NCI-H510A treated with DMSO at 0.1 percent for 48 hours (cell line): ENCODE measurements at regions not wholly inside any gene's neighbourhood (a gene's known extent, or its start where the extent isn't known, plus 50 kb on each side); places are given as distances from the start of the nearest gene placed in this dataset.
"Not testable (repeated sequence)": the region's sequence is repeated elsewhere in the genome, so short reads cannot be mapped to it uniquely, and the experiment has no call there.

ENCODE experiments used
- DNase-seq: peaks from one replicate; lab custom pipeline; 2025; lab: John Stamatoyannopoulos, UW

GRCh38 chr4:170589597-170590191, 499.9 kb upstream of the AADAT start:
- DNase-seq, result peak; percentile 9

DNA sequence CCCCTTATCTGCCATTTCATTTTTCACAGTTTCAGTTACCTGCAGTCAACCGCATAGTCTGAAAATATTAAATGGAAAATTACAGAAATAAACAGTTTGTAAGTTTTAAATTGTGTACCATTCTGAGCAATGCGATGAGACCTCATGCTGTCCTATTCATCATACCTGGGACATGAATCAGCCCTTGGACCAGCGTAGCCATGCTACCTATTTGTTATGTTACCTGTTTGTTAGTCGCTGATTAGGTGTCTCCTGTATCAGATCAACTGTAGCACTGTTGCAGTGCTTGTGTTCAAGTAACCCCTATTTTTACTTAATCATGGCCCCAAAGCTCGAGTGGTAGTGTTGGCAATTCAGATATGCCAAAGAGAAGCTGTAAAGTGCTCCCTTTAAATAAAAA, 492.2 kb upstream of the AADAT start:
- no peak for DNase-seq

DNA sequence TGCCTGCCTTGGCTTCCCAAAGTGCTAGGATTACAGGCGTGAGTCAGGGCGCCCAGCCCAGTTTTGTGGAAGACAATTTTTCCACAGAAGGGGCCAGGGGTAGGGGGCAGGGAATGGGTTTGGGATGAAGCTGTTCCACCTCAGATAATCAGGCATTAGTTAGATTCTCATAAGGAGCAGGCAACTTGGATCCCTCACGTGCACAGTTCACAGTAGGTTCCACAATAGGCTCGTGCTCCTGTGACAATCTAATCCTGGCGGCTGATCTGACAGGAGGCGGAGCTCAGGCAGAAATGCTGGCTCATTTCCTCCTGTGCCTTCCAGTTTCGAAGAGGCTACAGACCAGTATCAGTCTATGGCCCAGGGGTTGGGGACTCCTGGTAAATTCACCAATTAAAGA, 491.6 kb upstream of the AADAT start:
- no peak for DNase-seq

DNA sequence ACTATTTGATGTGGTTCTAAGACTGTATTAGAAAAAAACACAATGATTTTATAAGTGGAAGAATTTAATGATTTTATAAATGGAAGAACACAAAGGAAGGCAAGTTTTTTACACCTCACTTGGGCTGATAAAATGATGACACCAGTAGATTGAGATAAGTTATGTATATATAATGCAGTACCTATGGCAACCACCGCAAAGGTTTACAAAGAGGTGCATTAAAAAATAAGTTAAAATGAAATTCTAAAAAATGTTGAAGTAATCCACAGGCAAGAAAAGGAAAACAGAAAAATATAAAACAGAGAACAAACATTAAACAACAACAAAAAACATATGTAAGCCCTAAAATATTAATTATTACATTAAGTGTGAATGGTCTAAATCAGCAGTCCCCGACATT, 490.9 kb upstream of the AADAT start:
- no peak for DNase-seq

- no peak for DNase-seq
Measured at GRCh38 chr4:170538821-170539473, 449.2 kb upstream of the AADAT start.

DNA sequence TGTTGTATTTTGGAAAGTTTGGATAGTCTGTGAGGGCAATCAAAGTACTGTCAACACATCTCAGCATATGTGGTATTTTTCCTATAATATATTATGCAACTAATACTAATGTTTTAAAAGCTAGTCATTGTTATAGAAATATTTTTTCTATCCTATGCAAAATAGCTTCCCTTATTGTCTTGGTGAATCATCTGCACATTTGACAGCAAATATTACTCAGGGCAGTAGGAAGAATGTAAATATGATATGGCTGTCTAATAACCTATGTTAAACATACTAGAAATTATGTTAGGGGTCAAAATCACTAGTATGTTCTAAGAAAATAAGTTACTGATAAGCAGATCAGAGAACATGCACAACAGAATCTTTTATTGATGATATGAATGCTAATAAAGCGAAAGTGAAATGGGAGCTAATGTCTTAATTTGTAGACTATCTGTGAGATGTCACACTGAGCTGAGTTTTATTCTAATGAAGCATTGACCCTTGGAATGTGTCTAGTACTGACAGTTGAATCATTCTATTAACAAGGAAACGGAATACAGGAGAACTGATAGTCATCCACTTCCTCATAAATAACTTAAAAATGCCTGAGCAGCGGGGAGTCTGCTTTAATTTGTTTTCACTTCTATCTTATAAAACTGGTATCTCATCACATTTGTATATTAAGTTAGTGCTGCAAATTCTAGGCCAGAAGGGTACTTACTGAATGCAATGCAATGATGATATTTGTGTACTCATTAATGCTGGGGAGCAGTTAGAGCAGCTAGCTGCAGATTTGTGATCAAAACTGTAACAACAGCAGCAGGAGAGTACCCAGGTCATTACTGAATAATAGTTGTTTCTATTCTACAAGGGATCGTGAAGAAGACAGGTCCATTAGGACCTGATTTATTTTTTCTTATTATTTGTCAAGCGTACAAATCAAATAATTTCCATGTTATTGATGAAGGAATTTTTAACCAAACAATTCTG, 440.3 kb upstream of the AADAT start:
- no peak for DNase-seq

GRCh38 chr4:170526471-170526870, 436.7 kb upstream of the AADAT start:
- no peak for DNase-seq

DNA sequence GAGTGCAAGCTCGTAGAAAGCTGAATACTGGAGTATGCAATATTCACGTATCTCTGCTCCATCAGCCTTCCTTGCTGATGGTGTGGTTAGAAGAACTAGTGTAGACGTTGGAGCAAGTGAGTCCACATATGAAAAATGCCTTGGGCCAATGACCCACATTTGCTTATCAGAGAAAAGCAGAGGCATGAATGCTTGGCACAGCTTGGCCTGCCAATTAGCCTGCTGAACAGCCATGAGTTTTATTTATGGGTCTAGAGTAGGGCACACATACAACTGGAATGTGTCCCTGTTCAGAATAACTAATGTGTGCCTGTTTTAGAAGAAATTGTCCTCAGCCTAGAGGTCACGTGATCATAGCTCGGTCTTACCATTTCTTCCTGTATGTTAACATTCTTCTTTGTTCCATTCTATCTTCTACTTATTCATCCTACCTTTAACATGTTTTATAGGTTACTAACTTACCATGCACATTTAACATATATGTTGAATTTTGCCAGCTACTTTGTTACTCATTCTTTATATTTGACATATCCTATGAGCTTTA, 432.7 kb upstream of the AADAT start:
- no peak for DNase-seq

DNA sequence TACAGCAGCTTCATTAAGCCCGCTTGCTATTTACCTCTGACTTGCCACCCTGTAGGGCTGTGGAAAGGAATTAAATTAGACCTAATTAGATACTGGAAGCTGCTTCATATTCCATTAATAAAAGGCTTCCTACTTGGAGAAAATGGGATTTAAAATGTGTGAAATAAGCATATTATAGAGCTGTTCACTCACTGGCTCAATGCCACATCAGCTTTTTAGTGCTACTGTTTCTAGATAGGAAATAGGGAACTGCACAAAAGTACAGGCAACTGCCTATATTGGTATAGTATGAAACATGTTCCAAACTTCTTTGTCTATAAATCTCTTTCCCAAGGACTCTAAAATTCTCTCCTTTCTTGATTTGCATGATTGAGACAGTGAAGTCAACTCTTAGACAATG, 407.9 kb upstream of the AADAT start:
- DNase-seq, result no peak

DNA sequence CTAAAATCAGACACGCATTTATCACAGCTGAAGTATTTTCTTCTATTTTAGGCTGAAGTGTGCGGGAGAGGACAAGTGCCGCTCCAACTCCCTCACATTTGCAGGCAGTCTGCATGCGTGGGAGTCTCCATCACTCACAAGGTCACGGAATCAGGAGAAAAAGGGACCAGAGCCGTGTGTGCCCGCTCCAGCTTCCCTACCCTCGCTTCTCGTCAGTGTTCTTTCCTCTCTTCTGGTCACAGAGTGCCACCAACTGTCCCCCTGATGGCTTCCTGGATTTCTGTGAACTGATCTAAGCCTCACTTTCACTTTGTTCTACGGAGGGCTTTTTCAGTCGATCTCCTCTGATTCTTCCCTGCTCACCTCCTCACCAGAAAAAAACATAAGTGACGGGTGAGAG, 407.4 kb upstream of the AADAT start:
- DNase-seq, result peak; percentile 33

- DNase-seq, result no peak
Measured at GRCh38 chr4:170491981-170492380, 402.2 kb upstream of the AADAT start.

DNA sequence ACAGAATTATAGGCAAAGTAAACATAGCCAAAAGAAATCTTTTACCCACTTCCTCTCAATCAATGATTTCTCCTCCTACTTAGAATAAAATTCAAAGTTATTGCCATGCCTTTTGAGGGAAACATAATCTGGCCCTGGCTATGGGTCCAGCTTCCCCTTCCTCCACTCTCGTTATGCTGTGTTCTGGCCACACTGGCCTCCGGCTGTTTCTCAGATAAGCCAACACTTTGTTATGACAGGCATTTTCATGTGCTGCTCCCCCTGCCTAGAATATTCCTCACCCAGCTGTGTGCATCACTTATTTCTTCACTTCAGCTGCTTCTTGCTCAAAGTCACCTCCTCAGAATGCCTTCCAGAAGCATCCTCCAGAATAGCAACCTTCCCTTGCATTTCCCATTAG, 386.6 kb upstream of the AADAT start:
- DNase-seq, result no peak

- DNase-seq, result no peak
Measured at GRCh38 chr4:170465429-170465828, 375.7 kb upstream of the AADAT start.

DNA sequence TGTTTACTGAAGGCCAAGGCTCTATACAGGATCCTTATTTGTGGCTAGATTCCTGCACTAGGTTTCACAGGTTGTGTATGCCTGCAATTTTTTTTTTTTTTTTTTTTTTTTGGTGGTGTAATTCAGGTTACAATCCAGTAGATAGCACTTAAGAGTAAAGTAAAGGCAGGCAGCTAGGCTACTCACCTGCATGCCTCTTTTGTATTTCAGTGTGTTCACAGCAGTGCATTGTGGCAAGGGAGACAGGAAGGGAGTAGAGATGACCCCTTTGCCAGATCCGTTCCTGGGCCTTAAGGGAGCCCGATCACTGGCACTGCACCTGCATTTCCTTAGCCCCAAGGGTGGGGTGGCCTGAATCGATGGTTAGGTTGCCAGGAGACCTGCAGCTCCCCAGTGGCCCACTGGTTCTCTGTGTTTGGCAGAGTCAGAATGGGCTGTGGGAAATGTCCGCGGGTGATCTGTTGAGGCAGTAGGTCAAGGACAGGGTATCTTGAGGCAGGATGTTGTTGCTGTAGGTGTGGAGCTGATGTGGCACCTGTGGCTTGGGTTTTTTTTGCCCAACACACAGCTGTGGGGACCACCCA, 374.9 kb upstream of the AADAT start:
- no peak for DNase-seq

- DNase-seq, result no peak
Measured at GRCh38 chr4:170446782-170447181, 357.0 kb upstream of the AADAT start.

DNA sequence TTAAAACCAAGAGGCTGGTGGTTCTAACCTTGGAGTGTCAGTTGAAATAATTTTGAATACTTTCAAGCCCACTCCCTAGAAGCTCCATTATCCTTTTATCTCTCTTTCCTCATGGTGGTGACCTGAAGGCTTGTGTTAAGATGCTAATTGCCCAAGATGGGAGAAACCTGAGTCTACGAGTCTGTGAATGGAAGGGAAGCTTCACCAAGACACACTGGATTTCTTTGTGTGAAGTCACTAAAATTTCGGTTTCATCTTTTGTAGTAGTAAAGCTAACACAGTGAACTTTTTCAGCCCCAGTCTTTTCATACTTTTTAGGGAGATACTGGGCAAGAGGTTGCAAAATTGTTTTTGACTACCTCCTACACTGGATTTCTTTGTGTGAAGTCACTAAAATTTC, 351.4 kb upstream of the AADAT start:
- not testable (repeated sequence) for DNase-seq

DNA sequence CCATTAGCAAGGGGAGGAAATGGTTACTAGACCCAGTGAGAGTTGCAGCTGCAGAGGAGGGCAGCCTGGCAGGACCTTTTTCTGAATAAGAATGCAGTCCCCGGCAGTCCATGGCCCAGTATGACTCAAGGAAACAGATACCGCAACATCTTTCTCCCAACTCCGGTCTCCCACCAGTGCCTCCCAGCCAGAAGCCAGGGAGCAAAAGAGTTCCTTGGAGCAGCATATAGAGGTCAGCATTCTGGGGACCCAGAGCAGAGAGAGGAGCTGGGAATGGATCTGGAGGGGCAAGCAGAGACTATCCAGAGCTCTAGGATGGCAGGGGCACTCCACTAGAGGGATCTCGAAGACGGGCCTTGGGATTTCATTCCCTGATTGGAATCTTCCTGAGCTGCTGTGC, 339.2 kb upstream of the AADAT start:
- no peak for DNase-seq

DNA sequence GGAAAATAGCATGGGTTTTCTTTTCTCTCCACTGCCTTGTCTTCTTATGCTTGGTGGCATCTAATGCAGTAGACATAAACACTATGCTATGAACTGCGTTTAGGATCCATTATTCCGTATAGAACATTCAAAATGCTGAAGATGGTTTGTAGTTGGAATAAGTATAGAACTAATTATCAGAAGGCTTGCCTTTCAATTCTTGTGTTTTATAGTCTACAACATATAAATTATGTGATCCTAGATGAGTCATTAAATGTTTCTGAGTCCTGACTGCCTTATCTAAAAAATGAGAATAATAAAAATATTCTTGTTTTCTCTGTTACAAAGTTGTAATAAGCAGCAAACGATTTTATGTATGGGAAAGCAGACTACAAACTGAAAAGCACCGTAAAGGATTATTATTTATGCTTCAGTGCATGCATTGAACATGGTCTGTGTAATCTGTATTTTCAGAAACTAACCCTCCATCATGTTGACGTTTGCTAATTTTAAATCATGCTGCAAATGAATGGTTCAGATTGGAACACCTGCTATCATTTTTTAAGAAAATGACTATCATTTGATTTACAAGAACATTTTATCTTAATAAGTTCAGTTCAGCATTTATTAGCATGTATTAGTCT, 335.9 kb upstream of the AADAT start:
- no peak for DNase-seq

DNA sequence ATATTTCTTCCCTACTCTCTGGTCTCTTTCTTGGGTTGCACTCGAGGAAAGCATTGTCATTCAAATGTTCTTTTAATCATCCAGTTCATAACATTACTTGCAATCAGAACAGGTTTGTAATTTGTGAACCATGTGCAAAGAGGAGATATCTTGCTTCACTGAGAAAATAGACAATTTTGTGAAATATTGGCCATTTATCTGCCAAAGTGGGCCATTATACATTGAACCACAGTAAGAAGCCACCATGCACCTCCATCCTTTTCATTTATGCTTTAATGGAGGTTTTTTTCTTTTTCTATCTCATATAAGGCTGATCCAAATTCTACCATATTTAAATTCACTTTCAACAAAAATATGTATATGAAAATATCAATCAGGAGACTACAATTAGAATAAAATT, 335.3 kb upstream of the AADAT start:
- DNase-seq, result no peak

DNA sequence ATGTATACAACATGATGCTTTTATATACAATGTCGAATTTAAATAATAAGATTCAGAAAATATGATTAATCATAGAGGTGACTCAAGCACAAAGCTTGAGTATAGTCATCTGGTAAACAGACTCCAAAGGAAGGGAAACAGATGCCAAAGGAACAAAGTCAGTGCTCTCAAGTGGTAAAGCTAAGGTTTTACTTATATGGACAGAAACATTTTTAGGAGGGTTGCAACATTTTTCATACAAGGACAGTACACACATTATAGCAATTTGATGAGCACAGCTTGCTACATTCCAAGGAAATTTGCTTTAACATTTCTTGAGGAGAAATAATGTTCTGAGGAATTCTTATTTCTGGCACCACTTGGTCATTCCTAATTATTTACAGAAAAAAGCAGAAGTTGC, 333.4 kb upstream of the AADAT start:
- DNase-seq, result no peak

DNA sequence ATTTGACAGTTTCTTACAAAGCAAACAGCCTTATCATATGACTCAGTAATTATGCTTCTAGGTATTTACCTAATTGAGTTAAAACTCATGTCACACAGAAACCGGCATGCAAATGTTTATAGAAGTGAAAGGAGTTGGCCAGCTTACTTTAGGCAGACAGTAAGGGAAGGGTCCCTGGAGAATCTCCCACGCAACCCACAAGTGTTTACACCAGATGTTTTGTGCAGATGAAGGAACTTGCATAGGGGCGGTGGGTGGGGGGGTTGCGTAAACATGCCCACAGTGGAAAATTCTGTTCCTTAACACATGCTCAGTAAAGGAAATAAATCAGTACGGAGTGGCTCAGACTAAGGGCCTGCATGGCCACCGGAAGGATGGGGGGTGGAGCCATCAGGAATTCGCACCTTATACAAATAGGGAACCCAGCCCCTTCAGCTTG, 330.5 kb upstream of the AADAT start:
- DNase-seq, result no peak

DNA sequence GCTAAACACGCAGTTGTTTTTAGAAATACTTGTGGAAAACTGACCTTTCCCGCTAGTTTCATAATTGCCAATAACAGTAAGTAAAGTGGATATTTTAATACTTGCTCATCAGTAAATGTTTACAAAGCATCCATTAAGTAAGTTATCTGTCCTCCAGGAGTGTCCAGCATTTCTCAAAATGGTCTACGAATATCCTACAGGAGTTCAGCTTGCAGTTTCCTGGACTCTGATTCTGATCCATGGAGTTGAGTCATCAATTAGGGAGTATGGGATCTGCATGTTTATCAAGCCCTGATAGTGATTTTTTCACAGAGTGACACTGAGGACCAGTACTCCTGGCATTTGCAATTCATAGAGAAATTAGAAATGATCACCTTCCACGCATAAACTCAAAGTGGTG, 325.2 kb upstream of the AADAT start:
- DNase-seq, result no peak
